Smooth muscle cell (in vitro differentiated cells): ENCODE measurements at regions not wholly inside any gene's neighbourhood (a gene's known extent, or its start where the extent isn't known, plus 50 kb on each side); places are given as distances from the start of the nearest gene placed in this dataset.

Source experiments
- DNase-seq: peaks from one replicate; lab custom pipeline; 2025; ENCODE audit not compliant: unreplicated experiment; lab: John Stamatoyannopoulos, UW
- H2AFZ ChIP-seq: fragments of 200-600 bp; sonication (generic); 2 replicates; pipeline ENCODE4 v1.6.0; 2016; ENCODE audit warnings: antibody characterized with exemption, low read depth, mild to moderate bottlenecking
- H3F3A ChIP-seq: fragments of 200-600 bp; sonication (generic); 2 replicates; pipeline ENCODE4 v1.6.0; 2017; ENCODE audit warnings: antibody characterized with exemption, low read depth
- H3K27ac ChIP-seq: fragments of 200-600 bp; sonication (generic); 2 replicates; pipeline ENCODE4 v1.5.1; 2016; ENCODE audit warnings: low read depth, mild to moderate bottlenecking
- H3K27me3 ChIP-seq: fragments of 200-600 bp; sonication (generic); 2 replicates; pipeline ENCODE4 v1.6.1; 2016; ENCODE audit warnings: low read depth, mild to moderate bottlenecking
- H3K36me3 ChIP-seq: fragments of 200-600 bp; sonication (generic); 2 replicates; pipeline ENCODE4 v1.5.1; 2016; ENCODE audit warnings: low read depth
- H3K4me1 ChIP-seq: fragments of 200-600 bp; sonication (generic); 2 replicates; pipeline ENCODE4 v1.5.1; 2016; ENCODE audit warnings: low read depth
- H3K4me2 ChIP-seq: fragments of 200-600 bp; sonication (generic); 2 replicates; pipeline ENCODE4 v1.6.0; 2016; ENCODE audit warnings: mild to moderate bottlenecking
- H3K4me3 ChIP-seq: fragments of 200-600 bp; sonication (generic); 2 replicates; pipeline ENCODE4 v1.5.1; 2016; ENCODE audit warnings: mild to moderate bottlenecking
- H3K79me2 ChIP-seq: fragments of 200-600 bp; sonication (generic); 2 replicates; pipeline ENCODE4 v1.6.0; 2016; ENCODE audit warnings: low read depth, mild to moderate bottlenecking
- H3K9ac ChIP-seq: fragments of 200-600 bp; sonication (generic); 2 replicates; pipeline ENCODE4 v1.6.0; 2016; ENCODE audit warnings: low read depth
- H3K9me3 ChIP-seq: fragments of 200-600 bp; sonication (generic); replicated peaks from 2 replicates; pipeline ENCODE4 v1.5.1; 2016; ENCODE audit warnings: low read depth
- H4K20me1 ChIP-seq: fragments of 200-600 bp; sonication (generic); 2 replicates; pipeline ENCODE4 v1.6.0; 2016; ENCODE audit warnings: low read depth
- WGBS: methylation state at CpG from one replicate; pipeline ENCODE4 v1.1.7; 2016; ENCODE audit warnings: low lambda C conversion rate; 5-methylcytosine and 5-hydroxymethylcytosine counted together
- TF ChIP-seq, protein P1 (sequence below): fragments of 200-600 bp; sonication (generic); IDR thresholded peaks from 2 replicates; pipeline ENCODE4 v1.5.1; 2017; ENCODE audit warnings: borderline replicate concordance, mild to moderate bottlenecking, antibody characterized with exemption; ENCODE audit not compliant: insufficient read depth, poor library complexity, severe bottlenecking

DNA sequence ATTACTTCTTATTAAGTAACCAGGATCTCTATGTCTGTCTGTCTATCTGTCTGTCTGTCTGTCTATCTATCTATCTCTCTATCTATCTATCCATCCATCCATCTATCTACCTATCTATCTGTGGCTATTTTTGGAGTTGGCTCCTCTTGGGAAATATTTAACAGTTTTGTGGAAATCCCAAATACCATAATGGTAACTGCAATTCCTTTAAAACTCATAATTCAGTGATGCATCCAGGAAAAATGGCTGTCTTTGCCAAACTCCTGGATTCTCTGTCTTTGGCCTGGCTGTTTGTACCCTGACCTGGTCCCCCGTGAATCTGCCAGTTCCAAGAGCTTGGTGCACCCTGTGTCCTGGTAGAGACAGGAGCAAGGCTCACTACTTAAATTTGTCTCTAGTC is 197.0 kb downstream of the PCSK1 start:
- Histone ChIP-seq H3K4me3 (no peak overlapping the region), H3F3A (no peaks in the 10 kb centered on the region), H3K4me2 (no peak overlapping the region), H3K27me3 (no peaks in the 10 kb centered on the region), H3K79me2 (no peaks in the 10 kb centered on the region), H3K27ac (peak overlapping the region; percentile 36), H3K9me3 (no peaks in the 10 kb centered on the region), H3K4me1 (no peaks in the 10 kb centered on the region), H4K20me1 (no peaks in the 10 kb centered on the region), H3K9ac (no peak overlapping the region), H3K36me3 (no peaks in the 10 kb centered on the region), H2AFZ (no peak overlapping the region)
- 100% methylated on average over 1 of the region's 1 CpG for WGBS
- TF ChIP-seq, protein P1, sequence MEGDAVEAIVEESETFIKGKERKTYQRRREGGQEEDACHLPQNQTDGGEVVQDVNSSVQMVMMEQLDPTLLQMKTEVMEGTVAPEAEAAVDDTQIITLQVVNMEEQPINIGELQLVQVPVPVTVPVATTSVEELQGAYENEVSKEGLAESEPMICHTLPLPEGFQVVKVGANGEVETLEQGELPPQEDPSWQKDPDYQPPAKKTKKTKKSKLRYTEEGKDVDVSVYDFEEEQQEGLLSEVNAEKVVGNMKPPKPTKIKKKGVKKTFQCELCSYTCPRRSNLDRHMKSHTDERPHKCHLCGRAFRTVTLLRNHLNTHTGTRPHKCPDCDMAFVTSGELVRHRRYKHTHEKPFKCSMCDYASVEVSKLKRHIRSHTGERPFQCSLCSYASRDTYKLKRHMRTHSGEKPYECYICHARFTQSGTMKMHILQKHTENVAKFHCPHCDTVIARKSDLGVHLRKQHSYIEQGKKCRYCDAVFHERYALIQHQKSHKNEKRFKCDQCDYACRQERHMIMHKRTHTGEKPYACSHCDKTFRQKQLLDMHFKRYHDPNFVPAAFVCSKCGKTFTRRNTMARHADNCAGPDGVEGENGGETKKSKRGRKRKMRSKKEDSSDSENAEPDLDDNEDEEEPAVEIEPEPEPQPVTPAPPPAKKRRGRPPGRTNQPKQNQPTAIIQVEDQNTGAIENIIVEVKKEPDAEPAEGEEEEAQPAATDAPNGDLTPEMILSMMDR: no peak
- DNase-seq: no peak

DNA sequence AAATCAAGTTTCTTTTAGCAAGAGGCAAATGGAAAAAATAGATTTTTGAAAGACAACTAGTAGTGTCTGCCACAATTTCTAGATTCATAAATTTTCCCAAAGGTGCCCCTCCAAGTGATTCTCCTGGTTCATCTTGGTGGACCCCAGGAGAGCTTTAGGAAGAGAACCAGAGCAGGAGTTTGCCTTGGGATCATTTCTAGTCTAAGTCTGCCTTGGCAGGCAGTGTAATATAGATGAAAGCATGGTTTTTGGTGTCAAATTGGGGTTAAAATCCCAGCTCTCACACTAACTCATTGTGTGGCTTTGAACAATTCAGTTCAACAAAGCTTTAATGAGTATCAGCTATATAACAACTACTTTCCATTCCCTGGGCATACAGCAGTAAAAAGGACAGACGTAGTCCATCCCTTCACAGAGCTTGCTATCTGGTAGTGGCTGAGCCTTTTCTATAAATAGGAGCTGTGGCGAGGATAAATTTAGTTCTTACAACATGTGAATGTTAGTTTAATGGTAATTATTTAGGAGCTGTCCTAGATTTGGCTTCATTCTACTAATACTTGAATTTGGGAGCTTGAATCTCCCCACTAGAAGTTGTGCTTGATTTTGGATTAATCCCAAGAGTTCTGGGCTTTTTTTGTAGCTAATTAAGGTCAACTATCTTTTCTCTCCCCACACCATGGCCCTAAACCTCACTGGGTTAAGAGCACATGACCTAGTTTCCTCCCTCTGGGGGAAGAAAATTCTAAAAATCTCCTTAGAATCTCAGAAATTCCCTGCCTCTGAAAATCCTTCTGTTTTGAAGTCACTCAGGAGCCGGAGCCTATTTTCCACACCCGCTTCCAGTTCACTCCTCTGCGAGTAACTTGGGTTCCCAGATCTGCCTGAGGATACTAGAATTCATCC is 197.8 kb downstream of the PCSK1 start:
- Histone ChIP-seq H3K27ac (peak overlapping the region; percentile 36), H3F3A (no peaks in the 10 kb centered on the region), H3K9me3 (no peaks in the 10 kb centered on the region), H2AFZ (no peak overlapping the region), H3K4me3 (no peak overlapping the region), H3K4me1 (no peaks in the 10 kb centered on the region), H3K27me3 (no peaks in the 10 kb centered on the region), H3K4me2 (peak overlapping the region; percentile 34), H3K36me3 (no peaks in the 10 kb centered on the region), H3K9ac (no peak overlapping the region), H4K20me1 (no peaks in the 10 kb centered on the region), H3K79me2 (no peaks in the 10 kb centered on the region)
- 54% methylated on average over 5 of the region's 5 CpGs for WGBS
- no peak for DNase-seq
- TF ChIP-seq, protein P1: no peak

DNA sequence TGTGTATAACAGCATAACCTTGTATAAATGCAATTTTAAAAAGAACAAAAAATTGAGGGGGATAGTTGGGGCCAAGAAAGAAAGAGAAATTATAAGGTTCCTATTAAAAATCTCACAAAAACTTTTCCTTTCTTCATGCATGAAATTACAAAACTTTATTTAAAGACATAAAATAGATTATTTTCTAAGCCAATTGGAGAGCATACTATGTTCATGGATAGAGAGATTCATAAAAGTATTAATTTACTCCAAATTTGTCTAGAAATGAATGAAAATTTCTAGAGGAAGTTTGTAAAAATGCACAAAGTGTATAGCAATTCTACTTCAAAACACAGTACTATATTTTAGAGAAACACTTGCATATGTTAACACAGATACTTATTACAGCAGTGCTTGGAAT is 200.4 kb downstream of the PCSK1 start:
- no peak overlapping the region for H3K4me3 ChIP-seq
- H3K27me3 ChIP-seq: no peaks in the 10 kb centered on the region
- H3K4me1 ChIP-seq: peaks cover 3% of the 10 kb centered on the region
- no peaks in the 10 kb centered on the region for H3F3A ChIP-seq
- H3K9ac ChIP-seq: no peak overlapping the region
- DNase-seq: no peak
- TF ChIP-seq, protein P1: no peak
- H3K4me2 ChIP-seq: no peak overlapping the region
- no peak overlapping the region for H2AFZ ChIP-seq
- no peaks in the 10 kb centered on the region for H4K20me1 ChIP-seq
- no peak overlapping the region for H3K27ac ChIP-seq
- no peaks in the 10 kb centered on the region for H3K79me2 ChIP-seq
- H3K9me3 ChIP-seq: no peaks in the 10 kb centered on the region
- H3K36me3 ChIP-seq: no peaks in the 10 kb centered on the region

DNA sequence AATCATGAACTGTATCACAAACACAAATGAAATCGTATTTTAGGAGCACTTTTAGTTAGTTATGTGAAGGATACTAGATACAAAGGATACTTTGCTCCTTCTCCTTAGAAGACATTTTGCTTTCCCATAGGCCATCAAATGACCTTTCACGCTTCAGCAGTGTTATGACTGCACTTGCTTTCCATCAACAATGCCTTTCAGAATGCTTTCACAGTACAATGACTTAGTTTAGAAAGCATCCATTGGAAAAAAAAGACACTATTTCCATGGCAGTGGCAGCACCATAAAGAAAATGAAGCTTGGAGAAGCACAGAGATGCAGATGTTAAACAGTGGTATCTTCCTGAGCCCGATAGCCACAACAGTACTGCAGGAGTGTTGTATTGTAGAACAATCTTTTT is 203.9 kb downstream of the PCSK1 start:
- Histone ChIP-seq H2AFZ (no peak overlapping the region), H3K9ac (no peak overlapping the region), H3K27ac (no peak overlapping the region), H3K4me2 (no peak overlapping the region), H3K36me3 (no peaks in the 10 kb centered on the region), H3K27me3 (no peaks in the 10 kb centered on the region), H3K4me1 (peaks cover 10% of the 10 kb centered on the region), H3K4me3 (no peak overlapping the region), H4K20me1 (no peaks in the 10 kb centered on the region), H3K79me2 (no peaks in the 10 kb centered on the region), H3F3A (no peaks in the 10 kb centered on the region), H3K9me3 (no peaks in the 10 kb centered on the region)
- TF ChIP-seq, protein P1: no peak
- DNase-seq: no peak
- 92% methylated on average over 3 of the region's 3 CpGs for WGBS
